Fibroblast of upper back skin (primary cell): ENCODE measurements at regions not wholly inside any gene's neighbourhood (a gene's known extent, or its start where the extent isn't known, plus 50 kb on each side); places are given as distances from the start of the nearest gene placed in this dataset.

Source experiments
- DNase-seq: peaks from one replicate; pipeline ENCODE4 v3.0.0-alpha.2; 2013

DNA sequence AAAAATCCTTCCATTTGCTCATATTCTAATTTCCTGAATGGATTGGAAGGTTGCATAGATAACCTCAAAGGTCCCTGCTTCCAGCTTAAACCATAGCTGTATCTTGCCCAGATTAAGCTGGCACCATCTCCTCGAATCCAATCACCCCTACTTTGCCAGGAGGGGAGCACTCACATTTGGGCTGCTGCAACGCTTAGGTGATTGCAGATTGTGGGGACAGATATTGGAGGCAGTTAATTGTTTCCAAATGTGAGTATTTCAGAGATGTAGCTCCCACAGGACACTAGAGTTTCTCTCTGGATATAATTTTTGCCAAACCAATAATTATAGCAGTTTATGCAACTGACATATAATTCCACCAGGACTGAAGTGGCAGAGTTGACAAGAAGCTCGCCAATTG lies 53.5 kb upstream of the ACSL1 start:
- no peak for DNase-seq

DNA sequence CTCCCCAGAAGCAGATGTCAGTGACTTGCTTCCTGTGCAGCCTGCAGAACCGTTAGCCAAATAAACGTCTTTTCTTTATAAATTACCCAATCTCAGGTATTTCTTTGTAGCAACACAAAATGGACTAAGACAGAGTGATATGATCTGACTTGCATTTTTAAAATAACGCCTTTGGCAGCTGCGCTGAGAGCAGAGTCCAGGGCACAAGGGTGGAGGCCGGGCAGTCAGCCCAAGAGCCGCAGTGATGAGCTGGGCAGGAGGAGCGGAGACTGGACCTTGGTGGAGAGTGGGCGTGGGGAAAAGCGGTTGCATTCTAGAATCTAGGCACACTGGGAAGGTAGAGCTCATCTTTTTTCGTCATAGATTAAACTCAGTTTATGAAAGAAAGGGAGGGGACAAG lies 56.5 kb upstream of the ACSL1 start:
- no peak for DNase-seq

DNA sequence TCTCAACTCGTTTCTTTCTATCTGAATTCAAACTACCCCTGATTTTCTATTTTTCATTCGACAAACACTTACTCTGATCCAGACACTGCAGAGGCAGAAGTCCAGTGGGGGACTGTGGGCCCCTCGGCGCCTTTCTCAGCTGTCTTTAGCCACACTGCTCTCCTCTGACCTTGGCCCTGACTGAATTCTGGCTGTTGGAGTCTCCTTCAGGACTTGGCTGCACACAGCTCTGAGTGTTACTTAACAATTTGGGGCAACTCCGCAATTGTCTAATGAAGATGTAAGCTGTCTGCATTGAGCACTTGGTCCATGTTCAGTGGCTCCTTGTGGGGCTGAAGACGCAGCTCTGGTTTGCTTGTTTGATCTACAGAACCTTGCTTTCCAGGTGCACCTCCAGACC lies 57.3 kb upstream of the ACSL1 start:
- DNase-seq, result no peak

DNA sequence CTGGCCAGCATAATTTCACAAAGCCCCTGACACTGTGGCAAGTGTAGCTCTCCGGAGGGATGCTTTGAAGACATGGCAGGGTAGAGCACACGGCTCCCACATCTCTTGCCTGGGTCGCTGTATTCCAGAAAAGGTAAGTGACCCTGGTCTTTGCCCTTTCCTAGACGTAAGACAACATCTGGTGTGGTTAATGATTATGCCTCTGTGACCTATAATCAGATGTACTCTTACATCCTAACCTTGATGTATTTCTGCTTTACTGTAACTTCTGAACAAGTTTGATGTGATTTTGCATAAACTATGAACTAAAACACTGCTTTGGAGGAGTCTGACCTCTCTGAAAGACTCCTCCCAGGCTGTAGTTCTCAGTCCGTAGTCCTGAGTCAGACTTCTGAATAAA lies 59.1 kb upstream of the ACSL1 start:
- no peak for DNase-seq

DNA sequence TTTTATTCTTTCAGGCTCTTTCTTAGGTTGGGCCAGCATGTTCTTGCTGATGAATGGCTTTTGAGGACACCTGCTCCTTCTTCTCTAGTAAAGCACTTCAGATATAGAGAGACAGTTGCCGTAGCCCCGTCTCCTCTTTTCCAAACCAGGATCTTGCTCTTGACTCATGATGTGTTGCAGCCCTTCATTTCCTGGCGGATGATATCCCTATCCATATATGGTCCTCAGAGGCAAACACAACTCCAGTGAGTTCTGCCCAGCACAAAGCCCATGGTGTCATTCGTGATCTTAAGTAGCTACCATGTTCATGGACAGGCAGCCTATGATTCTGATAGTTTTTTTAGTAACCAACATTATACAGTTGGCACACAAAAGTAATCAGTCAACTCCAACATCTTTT lies 59.8 kb upstream of the ACSL1 start:
- no peak for DNase-seq

DNA sequence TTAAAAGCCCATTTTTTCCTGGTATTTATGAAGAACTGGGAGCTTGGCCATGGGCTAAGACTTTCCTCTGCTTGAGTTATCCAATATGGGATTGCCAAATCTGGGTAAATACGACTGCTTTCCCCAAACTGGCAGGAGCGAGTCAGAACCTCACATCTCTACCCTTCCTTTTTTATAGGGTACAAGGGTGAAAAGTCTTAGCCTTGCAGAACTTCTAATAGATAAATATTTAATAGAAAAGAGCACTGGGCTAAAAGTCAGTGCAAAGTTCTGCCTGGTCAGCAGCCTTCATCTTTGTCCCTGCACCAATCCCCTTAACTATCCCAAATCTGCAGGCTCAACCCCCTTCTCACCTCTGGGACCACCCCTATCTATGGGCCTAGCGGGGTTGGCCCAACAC lies 61.6 kb upstream of the ACSL1 start:
- no peak for DNase-seq

- no peak for DNase-seq
These were observed 62.2 kb upstream of the ACSL1 start for GRCh38 chr4:184887947-184888346.

- no peak for DNase-seq
These were observed 64.0 kb upstream of the ACSL1 start for GRCh38 chr4:184889666-184890335.

- no peak for DNase-seq
These were observed 64.7 kb upstream of the ACSL1 start for GRCh38 chr4:184890499-184890898.

GRCh38 chr4:184891816-184892397 lies 66.1 kb upstream of the ACSL1 start:
- no peak for DNase-seq

- DNase-seq, result no peak
These were observed 67.2 kb upstream of the ACSL1 start for GRCh38 chr4:184892999-184893398.

GRCh38 chr4:184893801-184894571 lies 68.2 kb upstream of the ACSL1 start:
- no peak for DNase-seq

GRCh38 chr4:184895012-184895695 lies 69.4 kb upstream of the ACSL1 start:
- DNase-seq, result no peak

- no peak for DNase-seq
These were observed 71.3 kb upstream of the ACSL1 start for GRCh38 chr4:184896868-184897715.

- DNase-seq, result no peak
These were observed 72.1 kb upstream of the ACSL1 start for GRCh38 chr4:184897895-184898294.

GRCh38 chr4:184898793-184899192 lies 73.0 kb upstream of the ACSL1 start:
- no peak for DNase-seq

DNA sequence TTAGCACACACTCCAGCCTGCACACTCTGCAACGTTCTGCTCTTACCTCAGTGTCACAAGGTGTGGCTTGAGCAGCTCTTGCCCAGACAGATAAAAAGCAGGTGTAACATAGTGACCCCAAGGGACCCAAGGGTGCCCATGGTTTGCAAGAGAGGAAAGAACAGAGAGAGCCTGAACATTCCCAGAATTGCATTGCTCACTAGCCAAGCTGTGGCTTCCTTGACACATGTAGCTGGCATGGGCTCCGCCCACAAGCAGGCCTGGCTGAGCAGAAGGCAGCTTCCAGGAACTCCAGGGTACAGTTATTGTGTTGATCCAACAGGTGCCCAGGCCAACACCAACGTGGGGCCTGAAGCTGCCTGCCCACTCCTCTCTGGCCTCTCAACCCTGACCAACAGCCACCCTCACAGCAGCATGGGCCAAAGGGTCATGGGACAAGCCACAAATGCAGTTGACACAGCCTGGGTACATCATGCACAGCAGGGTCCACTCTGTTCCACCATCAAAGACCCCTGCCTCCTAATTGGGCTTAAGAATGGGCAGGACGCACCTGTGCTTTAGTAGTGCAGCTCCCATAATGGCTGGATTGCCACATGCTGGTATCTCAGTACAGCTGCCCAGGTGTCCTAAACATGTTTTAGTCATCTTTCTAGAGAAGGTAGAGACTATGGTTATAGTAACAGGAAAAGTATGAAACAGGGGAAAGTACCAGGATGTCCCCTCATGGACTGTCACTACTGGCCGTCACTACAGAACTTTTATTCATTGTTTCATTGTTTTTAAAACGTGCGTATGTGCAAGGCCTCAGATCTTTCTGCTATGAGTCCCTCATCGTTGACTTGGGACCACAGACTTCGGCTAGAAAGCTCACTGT lies 73.7 kb upstream of the ACSL1 start:
- DNase-seq, result no peak

GRCh38 chr4:184900184-184900583 lies 74.4 kb upstream of the ACSL1 start:
- no peak for DNase-seq

- no peak for DNase-seq
These were observed 76.8 kb upstream of the ACSL1 start for GRCh38 chr4:184902550-184902949.

- no peak for DNase-seq
These were observed 80.8 kb upstream of the ACSL1 start for GRCh38 chr4:184906480-184907097.

GRCh38 chr4:184907216-184907615 lies 81.4 kb upstream of the ACSL1 start:
- no peak for DNase-seq
